ENCODE measurements at regions not wholly inside any gene's neighbourhood (a gene's known extent, or its start where the extent isn't known, plus 50 kb on each side); places are given as distances from the start of the nearest gene placed in this dataset.

DNA sequence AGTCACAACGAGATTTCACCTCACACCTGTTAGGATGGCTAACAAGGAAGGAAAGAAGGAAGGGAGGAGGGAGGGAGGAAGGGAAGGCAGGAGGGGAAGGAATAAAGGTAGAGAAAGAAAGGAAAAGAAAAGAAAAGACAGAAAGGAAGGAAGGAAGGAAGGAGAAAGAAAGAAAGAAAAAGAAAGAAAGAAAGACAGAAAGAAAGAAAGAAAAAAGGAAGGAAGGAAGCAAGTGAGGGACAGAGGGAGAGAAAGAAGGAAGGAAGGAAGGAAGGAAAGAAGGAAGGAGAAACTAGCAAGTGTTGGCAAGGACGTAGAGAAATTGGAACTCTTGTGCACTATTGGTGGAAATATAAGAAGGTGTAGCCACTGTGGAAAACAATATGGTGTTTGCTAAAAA lies 52.2 kb downstream of the CCDC185 start:
- DNase-seq (ENCODE audit: low read depth): no peak

GRCh38 chr1:223453902-223454301 lies 60.7 kb downstream of the CCDC185 start:
- DNase-seq (ENCODE audit: low read depth): no peak

DNA sequence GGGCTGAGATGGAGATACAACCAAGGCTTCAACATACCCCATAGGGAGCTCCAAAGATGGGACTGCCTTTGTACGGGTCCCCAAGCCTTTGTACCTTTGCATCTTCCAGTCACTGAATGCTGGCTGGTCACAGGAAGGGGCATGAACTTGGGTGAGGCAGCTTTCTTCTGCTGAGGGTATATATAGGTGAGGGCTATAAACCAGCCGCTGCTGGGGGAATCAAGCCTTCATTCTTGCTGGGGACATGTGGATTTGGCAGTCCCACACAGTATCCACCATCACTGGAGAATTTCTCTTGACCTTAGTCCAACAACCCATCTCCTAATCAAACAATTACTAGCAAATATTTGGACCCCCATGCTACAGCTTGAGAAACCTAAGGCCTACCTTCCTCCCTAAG lies 61.7 kb downstream of the CCDC185 start:
- DNase-seq (ENCODE audit: low read depth): no peak

- DNase-seq (ENCODE audit: low read depth): no peak
Observed at GRCh38 chr1:223455470-223455869, 62.3 kb downstream of the CCDC185 start.

GRCh38 chr1:223456747-223457146 lies 63.5 kb downstream of the CCDC185 start:
- peak; percentile 0 for DNase-seq (ENCODE audit: low read depth)

- no peak for DNase-seq (ENCODE audit: low read depth)
Observed at GRCh38 chr1:223460566-223461189, 67.5 kb downstream of the CCDC185 start.

DNA sequence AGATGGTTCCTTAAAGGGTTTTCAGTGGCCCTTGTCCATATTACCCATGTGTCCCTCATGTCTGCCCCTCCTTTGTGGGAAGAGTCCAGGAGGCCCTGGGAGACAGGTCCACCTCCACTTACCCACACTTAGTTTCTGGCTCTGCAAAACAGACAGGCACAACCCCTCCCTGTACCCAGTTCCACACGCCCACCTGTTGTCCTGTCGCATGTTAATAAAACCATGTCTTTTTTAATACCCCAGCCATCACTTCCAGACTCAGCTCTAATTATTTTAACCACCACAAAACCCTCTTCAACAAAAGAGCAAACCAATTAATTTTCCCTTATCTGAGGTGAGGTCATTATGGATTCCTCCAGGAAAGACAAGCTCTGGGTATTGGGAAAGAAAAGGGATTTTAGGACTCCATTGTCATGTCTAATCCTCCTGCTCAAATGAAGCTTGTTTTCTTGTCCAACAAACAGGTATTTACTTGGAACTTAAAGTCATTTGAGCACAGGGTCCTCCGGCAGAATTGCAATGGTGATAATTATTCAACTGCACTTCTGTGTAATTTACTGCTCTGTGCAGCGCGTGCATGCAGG lies 68.9 kb downstream of the CCDC185 start:
- DNase-seq (ENCODE audit: low read depth): no peak

- no peak for DNase-seq (ENCODE audit: low read depth)
Observed at GRCh38 chr1:223462866-223463404, 69.7 kb downstream of the CCDC185 start.

GRCh38 chr1:223466151-223466550 lies 72.9 kb downstream of the CCDC185 start:
- no peak for DNase-seq (ENCODE audit: low read depth)

DNA sequence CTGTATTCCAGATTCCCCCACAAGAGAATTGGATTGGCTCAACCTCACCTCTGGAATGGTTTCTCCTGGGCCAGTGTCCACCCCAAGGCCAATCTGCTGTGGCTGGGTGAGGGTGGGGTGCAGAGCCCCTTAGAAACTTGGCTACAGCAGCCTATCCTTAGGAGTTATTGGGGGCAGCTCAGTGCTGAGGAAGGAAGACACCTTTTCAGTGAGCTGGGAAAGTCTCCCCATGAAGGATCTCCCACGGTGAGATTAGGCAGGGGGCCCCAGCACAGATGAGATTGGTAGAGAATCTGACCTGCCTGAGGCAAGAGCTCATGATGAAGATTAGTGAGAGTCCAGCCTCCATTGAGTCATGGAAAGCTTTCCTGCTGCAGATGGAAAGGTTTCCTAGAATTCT lies 78.4 kb downstream of the CCDC185 start:
- DNase-seq (ENCODE audit: low read depth): no peak

DNA sequence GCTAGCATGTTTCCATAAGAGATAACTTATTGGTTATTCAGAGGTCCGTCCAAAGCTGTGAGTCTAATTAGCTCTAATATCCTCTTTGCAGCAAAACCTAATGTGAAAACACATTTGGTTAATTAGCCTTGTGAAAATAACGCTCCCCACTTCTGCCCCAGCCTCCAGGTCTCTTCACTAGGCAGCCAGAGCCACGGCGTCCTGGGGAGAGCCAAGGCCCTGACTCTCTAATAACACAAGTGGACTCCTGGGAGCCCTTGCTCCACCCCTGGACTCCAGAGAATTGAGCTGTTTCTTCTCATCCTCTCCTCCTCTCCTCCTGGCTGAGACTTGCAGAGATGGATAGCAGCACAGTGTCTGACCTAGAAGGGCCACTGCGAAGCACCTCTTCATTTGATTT lies 78.8 kb downstream of the CCDC185 start:
- DNase-seq (ENCODE audit: low read depth): no peak

- no peak for DNase-seq (ENCODE audit: low read depth)
Observed at GRCh38 chr1:223473601-223474344, 80.6 kb downstream of the CCDC185 start.

DNA sequence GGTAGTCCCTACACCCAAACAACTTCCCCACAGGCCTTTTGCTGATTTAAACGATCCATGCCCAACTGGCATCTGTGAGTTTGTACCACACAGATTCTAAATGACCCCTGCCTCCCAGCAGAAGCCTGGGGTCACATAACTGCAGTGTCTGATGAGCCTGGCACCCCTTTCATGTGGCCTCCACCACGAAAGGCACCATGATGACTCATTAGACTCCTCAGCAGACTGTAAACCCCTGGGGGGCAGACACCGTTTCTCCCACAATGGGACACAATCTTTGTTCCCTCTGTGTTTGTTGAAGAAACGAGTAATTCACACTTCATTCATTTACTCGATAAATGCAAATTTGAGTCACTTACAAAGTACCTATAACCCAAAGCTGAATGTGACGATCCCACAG lies 81.6 kb downstream of the CCDC185 start:
- no peak for DNase-seq (ENCODE audit: low read depth)

DNA sequence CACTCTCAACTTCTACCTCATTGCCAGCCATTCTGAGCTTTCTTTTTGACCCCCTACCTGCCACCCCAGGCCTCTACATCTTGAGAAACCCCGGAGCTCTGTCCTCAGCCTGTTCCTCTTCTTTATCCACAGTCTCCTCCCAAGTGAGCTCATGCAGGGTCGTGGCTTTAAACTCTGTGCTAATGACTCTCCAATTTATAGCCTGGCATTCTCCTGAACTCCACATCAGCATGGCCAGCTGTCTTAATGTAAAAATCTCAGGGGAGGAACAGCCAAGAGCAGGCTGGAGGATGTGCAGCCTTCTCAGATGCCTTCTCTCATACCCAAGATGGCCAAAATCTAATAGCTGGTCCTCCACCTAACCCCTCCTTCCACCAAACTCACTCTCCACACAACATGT lies 84.2 kb downstream of the CCDC185 start:
- no peak for DNase-seq (ENCODE audit: low read depth)

DNA sequence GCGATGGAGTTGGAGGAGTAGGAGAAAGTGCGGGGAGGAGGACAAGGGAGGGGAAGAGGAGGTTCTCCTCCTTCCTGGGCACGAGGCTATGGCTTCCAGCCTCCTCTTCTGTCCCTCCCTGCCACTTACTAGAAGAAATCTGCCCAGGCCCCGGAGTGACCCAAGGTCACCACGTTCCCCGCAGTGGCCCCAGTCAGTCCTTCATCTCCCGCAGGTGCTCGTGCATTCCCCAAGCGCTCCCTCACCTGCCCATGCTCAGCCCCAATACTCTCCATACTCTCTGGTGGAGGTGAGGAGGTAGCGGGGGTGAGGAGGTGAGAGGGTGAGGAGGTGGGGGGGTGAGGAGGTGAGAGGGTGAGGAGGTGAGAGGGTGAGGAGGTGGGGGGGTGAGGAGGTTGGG lies 85.4 kb downstream of the CCDC185 start:
- no peak for DNase-seq (ENCODE audit: low read depth)

DNA sequence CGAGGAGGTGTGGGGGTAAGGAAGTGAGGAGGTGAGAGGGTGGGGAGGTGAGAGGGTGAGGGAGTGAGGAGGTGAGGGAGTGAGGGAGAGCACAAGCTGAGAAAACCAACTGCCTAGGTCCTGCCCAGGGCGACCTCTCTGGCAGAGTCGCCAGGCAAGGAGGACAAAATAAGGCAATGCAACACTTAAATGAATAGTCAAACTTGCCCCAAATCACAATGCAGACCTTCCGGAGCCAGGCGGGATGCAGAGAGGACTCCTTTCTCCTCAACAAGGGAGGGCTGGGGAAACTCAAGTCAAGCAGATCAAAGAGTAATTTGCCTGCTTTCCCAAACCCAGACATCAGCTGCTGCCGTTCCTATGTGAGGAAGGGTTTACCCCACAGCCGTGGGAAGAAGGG lies 86.0 kb downstream of the CCDC185 start:
- DNase-seq (ENCODE audit: low read depth): no peak

DNA sequence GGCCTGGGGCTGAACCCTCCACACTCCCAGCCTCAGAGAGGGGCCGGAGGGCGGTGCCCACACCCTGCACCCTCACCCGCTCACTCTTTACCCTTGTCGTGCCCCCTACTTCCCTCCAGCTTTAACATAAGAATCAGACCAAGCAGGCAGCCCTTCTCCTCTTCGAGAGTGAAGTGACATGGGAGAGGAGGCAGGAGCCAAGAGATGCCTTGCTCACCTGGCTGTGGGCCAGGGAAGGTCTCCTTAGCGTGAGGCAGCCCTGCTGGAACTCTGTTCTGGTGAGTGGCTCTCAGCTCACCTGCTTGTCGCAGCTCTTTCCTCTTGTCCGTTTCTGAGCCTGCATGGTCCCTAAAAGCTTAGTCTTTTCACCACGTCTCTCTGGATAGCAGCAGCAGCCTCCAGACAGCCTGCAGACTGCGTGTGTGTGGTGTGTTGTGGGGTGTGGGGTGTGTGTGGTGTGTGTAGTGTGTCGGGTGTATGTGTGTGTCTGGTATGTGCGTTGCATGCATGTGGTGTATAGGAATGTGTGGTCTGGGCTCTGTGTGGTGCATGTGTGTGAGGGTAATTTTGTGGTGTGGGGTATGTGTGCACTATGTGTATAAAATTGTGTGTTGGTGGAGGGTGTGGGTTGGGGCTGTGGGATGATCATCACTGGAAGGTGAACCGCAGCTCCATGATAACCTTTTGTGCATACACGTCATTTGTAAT lies 86.7 kb downstream of the CCDC185 start:
- DNase-seq (ENCODE audit: low read depth): no peak

- no peak for DNase-seq (ENCODE audit: low read depth)
Observed at GRCh38 chr1:223482132-223482531, 88.9 kb downstream of the CCDC185 start.

GRCh38 chr1:223482766-223483165 lies 89.6 kb downstream of the CCDC185 start:
- DNase-seq (ENCODE audit: low read depth): no peak

GRCh38 chr1:223483511-223483910 lies 90.3 kb downstream of the CCDC185 start:
- no peak for DNase-seq (ENCODE audit: low read depth)

DNA sequence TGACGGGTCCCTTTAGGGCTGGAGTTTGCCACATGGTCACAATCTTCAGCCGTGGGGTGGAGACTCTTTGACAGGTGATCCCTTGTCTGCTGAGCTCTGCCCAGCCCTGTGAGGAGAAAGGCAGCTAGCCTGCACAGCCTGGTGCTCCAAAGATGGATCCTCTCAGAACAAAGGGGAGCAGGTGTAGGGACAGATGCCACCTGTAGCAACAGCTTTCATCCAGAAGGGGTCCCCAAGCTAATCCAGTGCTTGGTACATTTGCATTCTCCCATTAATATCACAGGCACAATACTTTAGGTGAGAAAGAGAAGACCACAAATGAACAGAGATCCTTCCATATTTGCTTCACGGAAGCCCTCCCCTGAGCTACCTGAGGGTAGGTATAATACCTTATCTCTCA lies 93.2 kb downstream of the CCDC185 start:
- no peak for DNase-seq (ENCODE audit: low read depth)
